Posterior cingulate gyrus (tissue), 11 donors: ENCODE measurements at regions not wholly inside any gene's neighbourhood (a gene's known extent, or its start where the extent isn't known, plus 50 kb on each side); places are given as distances from the start of the nearest gene placed in this dataset.
"Not testable (repeated sequence)": the region's sequence is repeated elsewhere in the genome, so short reads cannot be mapped to it uniquely, and the experiment has no call there.

ENCODE experiments used
- DNase-seq, 10 donors: peaks; one replicate each; pipeline versions ENCODE4 v3.0.0 to v3.0.0-alpha.2; 2020 to 2021; ENCODE audit warnings: mixed read lengths in 3 of 10
- intact Hi-C: fragments of 100-400 bp; cut with DNase I; formaldehyde crosslinking; loops from one replicate; pipeline ENCODE4 v1.15.1; 2023

- DNase-seq = no peak
- intact Hi-C loops = no loop called here
Measured at GRCh38 chr6:19181211-19181610, 656.0 kb upstream of the ID4 start.

GRCh38 chr6:19193624-19194023, 643.5 kb upstream of the ID4 start:
- no peak for DNase-seq
- intact Hi-C loops = no loop called here

GRCh38 chr6:19204445-19204844, 632.7 kb upstream of the ID4 start:
- no peak for DNase-seq
- intact Hi-C loops = no loop called here

- intact Hi-C loops = no loop called here
- peak in 2 of 10 donors; percentile 54 to 69 for DNase-seq
Measured at GRCh38 chr6:19205076-19205475, 632.1 kb upstream of the ID4 start.

- DNase-seq = no peak
- intact Hi-C loops = no loop called here
Measured at GRCh38 chr6:19209202-19209601, 628.0 kb upstream of the ID4 start.

- peak in 5 of 10 donors; percentile 8 to 75 (median 53) for DNase-seq
- intact Hi-C loops = loop anchor here (2.0 to 10.0 kb wide), 2 partner anchors 466 to 614 kb away; no protein-coding TSS in a partner anchor
Measured at GRCh38 chr6:19210849-19211590, 626.1 kb upstream of the ID4 start.

- DNase-seq = no peak
- intact Hi-C loops = loop anchor here (10.0 kb wide), 1 partner anchor 469 kb away; no protein-coding TSS in a partner anchor
Measured at GRCh38 chr6:19214231-19214630, 622.9 kb upstream of the ID4 start.

- intact Hi-C loops = loop anchor here (10.0 kb wide), 1 partner anchor 475 kb away; no protein-coding TSS in a partner anchor
Measured at GRCh38 chr6:19219931-19220330, 617.2 kb upstream of the ID4 start.

GRCh38 chr6:19231878-19232561, 605.1 kb upstream of the ID4 start:
- intact Hi-C loops = no loop called here
- DNase-seq = peak in 7 of 10 donors; percentile 8 to 72 (median 25)

More at GRCh38 chr6:19219931-19220330, 617.2 kb upstream of the ID4 start:
- no peak for DNase-seq

- intact Hi-C loops = no loop called here
Measured at GRCh38 chr6:19245656-19246055, 591.5 kb upstream of the ID4 start.

GRCh38 chr6:19247181-19247580, 590.0 kb upstream of the ID4 start:
- DNase-seq, intact Hi-C loops: not testable (repeated sequence)

More at GRCh38 chr6:19245656-19246055, 591.5 kb upstream of the ID4 start:
- no peak for DNase-seq

GRCh38 chr6:19256123-19256522, 581.0 kb upstream of the ID4 start:
- DNase-seq, intact Hi-C loops: not testable (repeated sequence)

GRCh38 chr6:19261642-19262041, 575.5 kb upstream of the ID4 start:
- intact Hi-C loops = no loop called here

GRCh38 chr6:19268117-19268516, 569.1 kb upstream of the ID4 start:
- intact Hi-C loops = no loop called here
- no peak for DNase-seq

More at GRCh38 chr6:19261642-19262041, 575.5 kb upstream of the ID4 start:
- no peak for DNase-seq

- no peak for DNase-seq
- intact Hi-C loops = no loop called here
Measured at GRCh38 chr6:19268718-19269117, 568.5 kb upstream of the ID4 start.

GRCh38 chr6:19269341-19269898, 567.8 kb upstream of the ID4 start:
- DNase-seq = peak in 1 of 10 donors; percentile 49
- intact Hi-C loops = no loop called here

- DNase-seq = peak in 1 of 10 donors; percentile 58
- intact Hi-C loops = no loop called here
Measured at GRCh38 chr6:19270616-19271015, 566.6 kb upstream of the ID4 start.

- intact Hi-C loops = no loop called here
- no peak for DNase-seq
Measured at GRCh38 chr6:19279273-19279684, 557.9 kb upstream of the ID4 start.

GRCh38 chr6:19287928-19288327, 549.2 kb upstream of the ID4 start:
- DNase-seq = no peak
- intact Hi-C loops = no loop called here

GRCh38 chr6:19289457-19289856, 547.7 kb upstream of the ID4 start:
- no peak for DNase-seq
- intact Hi-C loops = no loop called here

- intact Hi-C loops = no loop called here
- peak in 1 of 10 donors; percentile 39 for DNase-seq
Measured at GRCh38 chr6:19297880-19298279, 539.3 kb upstream of the ID4 start.
